ENCODE measurements at regions not wholly inside any gene's neighbourhood (a gene's known extent, or its start where the extent isn't known, plus 50 kb on each side); places are given as distances from the start of the nearest gene placed in this dataset.

DNA sequence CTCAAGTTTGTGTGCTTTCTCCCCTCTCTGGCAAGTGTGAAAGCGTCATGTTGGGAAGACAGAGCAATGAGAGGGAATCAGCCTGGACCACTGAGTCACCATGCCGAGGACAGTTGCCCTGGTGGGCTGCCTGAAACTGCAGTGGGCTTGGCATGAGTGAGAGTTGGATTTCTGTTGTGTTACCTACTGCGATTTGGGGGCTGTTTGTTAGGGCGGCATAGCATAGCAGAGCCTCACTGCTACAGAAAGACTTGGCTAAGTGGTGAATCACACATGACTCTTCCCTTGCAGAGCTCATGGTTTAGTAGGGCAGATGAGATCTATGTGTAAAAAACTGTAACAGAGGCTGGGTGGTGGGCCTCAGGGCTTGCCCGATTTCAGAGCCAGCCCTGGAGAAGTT lies 324.6 kb downstream of the C16orf95 start:
- H3K9me3 ChIP-seq, result no peaks in the 10 kb centered on the region
- H3K4me3 ChIP-seq, result no peak overlapping the region
- TF ChIP-seq POLR2A (IDR thresholded peaks at IDR 0.05) (no peak), POLR2AphosphoS5 (IDR thresholded peaks at IDR 0.05; ENCODE audit: insufficient read depth in 1 of 2, low read depth in 1 of 2) (no peak)
- TF ChIP-seq, protein P1, sequence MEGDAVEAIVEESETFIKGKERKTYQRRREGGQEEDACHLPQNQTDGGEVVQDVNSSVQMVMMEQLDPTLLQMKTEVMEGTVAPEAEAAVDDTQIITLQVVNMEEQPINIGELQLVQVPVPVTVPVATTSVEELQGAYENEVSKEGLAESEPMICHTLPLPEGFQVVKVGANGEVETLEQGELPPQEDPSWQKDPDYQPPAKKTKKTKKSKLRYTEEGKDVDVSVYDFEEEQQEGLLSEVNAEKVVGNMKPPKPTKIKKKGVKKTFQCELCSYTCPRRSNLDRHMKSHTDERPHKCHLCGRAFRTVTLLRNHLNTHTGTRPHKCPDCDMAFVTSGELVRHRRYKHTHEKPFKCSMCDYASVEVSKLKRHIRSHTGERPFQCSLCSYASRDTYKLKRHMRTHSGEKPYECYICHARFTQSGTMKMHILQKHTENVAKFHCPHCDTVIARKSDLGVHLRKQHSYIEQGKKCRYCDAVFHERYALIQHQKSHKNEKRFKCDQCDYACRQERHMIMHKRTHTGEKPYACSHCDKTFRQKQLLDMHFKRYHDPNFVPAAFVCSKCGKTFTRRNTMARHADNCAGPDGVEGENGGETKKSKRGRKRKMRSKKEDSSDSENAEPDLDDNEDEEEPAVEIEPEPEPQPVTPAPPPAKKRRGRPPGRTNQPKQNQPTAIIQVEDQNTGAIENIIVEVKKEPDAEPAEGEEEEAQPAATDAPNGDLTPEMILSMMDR (IDR thresholded peaks at IDR 0.05), result no peak
- H3K4me1 ChIP-seq, result no peaks in the 10 kb centered on the region
- H3K36me3 ChIP-seq, result no peaks in the 10 kb centered on the region
- H3K27me3 ChIP-seq, result no peaks in the 10 kb centered on the region
- no peak overlapping the region for H3K27ac ChIP-seq
- intact Hi-C loops (cut with DNase I), result no loop called here
- no peak for DNase-seq (ENCODE audit: extremely low spot score in 2 of 2)

DNA sequence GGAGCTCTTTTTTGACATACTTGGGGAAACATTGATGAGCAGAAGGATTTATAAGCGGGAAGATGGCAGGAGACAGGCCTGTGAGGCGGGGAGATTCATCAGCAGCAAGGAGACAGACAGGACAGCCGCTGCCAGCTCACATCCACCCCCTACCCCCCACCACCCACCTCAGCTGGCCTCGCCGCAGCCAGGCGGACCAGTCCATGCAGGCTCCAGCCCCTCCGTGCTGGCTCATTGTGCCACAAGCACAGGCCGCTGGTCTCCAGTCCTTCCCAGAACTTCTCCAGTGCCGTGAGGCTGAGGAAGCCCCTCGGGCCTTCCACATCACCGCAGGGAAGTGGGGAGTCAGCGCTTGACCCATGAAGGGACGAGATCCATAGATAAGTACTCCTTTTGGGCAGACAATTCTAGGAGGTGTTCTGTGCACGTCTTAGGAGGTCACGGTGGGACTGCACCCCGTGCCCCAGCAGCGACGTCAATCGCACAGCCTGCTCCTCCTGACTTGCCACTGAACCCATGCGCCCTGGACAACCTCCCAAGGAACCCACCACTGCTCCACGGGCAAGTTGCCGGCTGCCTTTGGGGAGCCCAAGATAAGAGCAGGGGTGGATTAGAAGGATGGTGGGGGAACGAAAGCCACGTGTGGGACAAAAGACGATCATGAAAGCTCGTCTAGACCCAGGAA lies 323.6 kb downstream of the C16orf95 start:
- TF ChIP-seq, protein P1 (IDR thresholded peaks at IDR 0.05), result no peak
- no peak for TF ChIP-seq POLR2AphosphoS5 (IDR thresholded peaks at IDR 0.05; ENCODE audit: insufficient read depth in 1 of 2, low read depth in 1 of 2)
- no peak for TF ChIP-seq POLR2A (IDR thresholded peaks at IDR 0.05)
- no peak overlapping the region for H3K4me3 ChIP-seq
- H3K27ac ChIP-seq, result no peak overlapping the region
- no peaks in the 10 kb centered on the region for H3K9me3 ChIP-seq
- H3K4me1 ChIP-seq, result no peaks in the 10 kb centered on the region
- intact Hi-C loops (cut with DNase I), result no loop called here
- no peak for DNase-seq (ENCODE audit: extremely low spot score in 2 of 2)
- no peaks in the 10 kb centered on the region for H3K36me3 ChIP-seq
- no peaks in the 10 kb centered on the region for H3K27me3 ChIP-seq

DNA sequence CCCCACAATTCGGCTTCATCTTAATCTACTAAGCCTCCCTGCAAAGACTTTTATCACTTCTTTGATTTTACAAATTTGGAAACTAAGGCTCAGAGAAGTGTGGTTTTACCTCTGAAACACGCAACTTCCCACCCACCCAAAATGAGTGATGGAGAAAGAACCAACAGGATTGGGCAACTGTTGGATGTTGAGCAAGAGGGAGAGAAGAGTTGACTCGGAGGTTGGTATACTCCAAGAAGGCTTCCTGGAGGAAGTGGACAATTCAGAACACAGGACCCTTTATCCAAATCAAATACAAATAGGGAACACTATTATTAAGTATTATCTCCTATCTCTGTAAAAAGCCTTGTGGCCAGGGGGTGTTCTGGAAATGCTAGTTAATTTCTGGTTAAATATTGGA lies 323.0 kb downstream of the C16orf95 start:
- DNase-seq (ENCODE audit: extremely low spot score in 2 of 2), result no peak
- intact Hi-C loops (cut with DNase I), result no loop called here
- H3K27ac ChIP-seq, result no peak overlapping the region
- H3K27me3 ChIP-seq, result no peaks in the 10 kb centered on the region
- TF ChIP-seq POLR2AphosphoS5 (IDR thresholded peaks at IDR 0.05; ENCODE audit: insufficient read depth in 1 of 2, low read depth in 1 of 2) (no peak), POLR2A (IDR thresholded peaks at IDR 0.05) (no peak)
- TF ChIP-seq, protein P1 (IDR thresholded peaks at IDR 0.05), result no peak
- H3K9me3 ChIP-seq, result no peaks in the 10 kb centered on the region
- H3K36me3 ChIP-seq, result no peaks in the 10 kb centered on the region
- H3K4me1 ChIP-seq, result no peaks in the 10 kb centered on the region
- H3K4me3 ChIP-seq, result no peak overlapping the region

DNA sequence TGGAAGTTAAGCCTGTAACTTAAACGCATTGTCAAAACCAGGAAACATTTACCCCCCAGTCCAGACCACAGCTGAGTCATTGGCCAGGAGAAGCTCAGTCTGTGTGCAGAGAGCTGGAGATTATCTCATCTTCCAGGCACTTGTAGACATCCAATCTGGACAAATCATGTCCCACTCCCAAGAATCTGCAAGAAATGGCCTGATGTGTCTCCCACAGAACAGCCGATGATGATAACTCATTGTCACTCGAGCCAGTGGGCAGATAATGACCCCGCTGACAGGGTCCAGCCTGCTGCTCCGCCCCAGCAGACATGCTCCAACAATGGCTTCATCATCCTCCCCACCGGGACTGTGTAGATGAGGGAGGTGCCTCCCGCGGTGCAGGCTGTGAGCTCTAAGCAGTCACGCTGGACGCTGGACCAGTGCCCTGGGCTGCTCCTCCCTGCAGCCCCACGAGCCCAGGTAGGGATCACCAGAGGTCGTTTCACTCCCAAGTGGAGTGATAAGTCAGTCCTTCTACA lies 322.5 kb downstream of the C16orf95 start:
- no peaks in the 10 kb centered on the region for H3K4me1 ChIP-seq
- no peaks in the 10 kb centered on the region for H3K36me3 ChIP-seq
- no peaks in the 10 kb centered on the region for H3K9me3 ChIP-seq
- DNase-seq (ENCODE audit: extremely low spot score in 2 of 2), result no peak
- no peaks in the 10 kb centered on the region for H3K27me3 ChIP-seq
- TF ChIP-seq, protein P1 (IDR thresholded peaks at IDR 0.05), result no peak
- TF ChIP-seq POLR2AphosphoS5 (IDR thresholded peaks at IDR 0.05; ENCODE audit: insufficient read depth in 1 of 2, low read depth in 1 of 2), result no peak
- no peak for TF ChIP-seq POLR2A (IDR thresholded peaks at IDR 0.05)
- H3K4me3 ChIP-seq, result no peak overlapping the region
- intact Hi-C loops (cut with DNase I), result no loop called here
- no peak overlapping the region for H3K27ac ChIP-seq

DNA sequence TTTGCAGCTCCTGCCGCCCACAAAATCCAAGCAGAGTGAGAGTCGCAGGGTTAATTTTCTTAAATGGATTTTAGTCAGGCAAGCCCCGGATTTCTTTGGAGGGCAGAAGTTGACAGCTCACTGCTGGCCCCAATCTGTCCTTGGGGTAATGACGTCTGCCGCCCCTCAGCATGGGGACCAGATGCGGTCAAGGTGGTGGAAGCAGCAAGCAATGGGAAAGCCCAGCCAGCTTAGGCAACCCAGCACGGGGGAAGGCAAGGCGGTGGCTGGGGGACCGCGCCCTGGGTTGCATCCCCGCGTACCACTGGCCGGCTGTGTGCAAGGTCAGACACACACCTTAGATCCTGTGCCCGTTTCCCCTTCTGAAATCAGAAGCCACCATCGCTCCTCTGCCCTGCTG lies 321.7 kb downstream of the C16orf95 start:
- no peak for DNase-seq (ENCODE audit: extremely low spot score in 2 of 2)
- TF ChIP-seq, protein P1 (IDR thresholded peaks at IDR 0.05), result no peak
- no peak for TF ChIP-seq POLR2A (IDR thresholded peaks at IDR 0.05)
- TF ChIP-seq POLR2AphosphoS5 (IDR thresholded peaks at IDR 0.05; ENCODE audit: insufficient read depth in 1 of 2, low read depth in 1 of 2), result no peak
- no peaks in the 10 kb centered on the region for H3K4me1 ChIP-seq
- no peak overlapping the region for H3K27ac ChIP-seq
- no peaks in the 10 kb centered on the region for H3K9me3 ChIP-seq
- H3K36me3 ChIP-seq, result no peaks in the 10 kb centered on the region
- no peaks in the 10 kb centered on the region for H3K27me3 ChIP-seq
- intact Hi-C loops (cut with DNase I), result no loop called here
- H3K4me3 ChIP-seq, result no peak overlapping the region

All from vagina (tissue), 2 donors.